H9 (cell line): ENCODE measurements at regions not wholly inside any gene's neighbourhood (a gene's known extent, or its start where the extent isn't known, plus 50 kb on each side); places are given as distances from the start of the nearest gene placed in this dataset.

Experiments
- DNase-seq: peaks from one replicate; pipeline ENCODE4 v3.0.0-alpha.2; 2017
- H2AFZ ChIP-seq: one replicate; pipeline ENCODE4 v1.6.1; 2013; ENCODE audit warnings: mild to moderate bottlenecking, low read length, control low read depth, moderate library complexity
- H2AK5ac ChIP-seq: 2 replicates; pipeline ENCODE4 v1.6.1; 2013; ENCODE audit warnings: low read length, control low read depth, mixed read lengths; ENCODE audit not compliant: insufficient read length
- H2BK120ac ChIP-seq: one replicate; pipeline ENCODE4 v1.6.1; 2013; ENCODE audit warnings: low read depth, mild to moderate bottlenecking, low read length, control low read depth, inconsistent platforms; ENCODE audit not compliant: poor library complexity, severe bottlenecking
- H2BK12ac ChIP-seq: 2 replicates; pipeline ENCODE4 v1.6.1; 2013; ENCODE audit warnings: low read length, control low read depth, mixed read lengths, low read depth; ENCODE audit not compliant: insufficient read length
- H2BK15ac ChIP-seq: 2 replicates; pipeline ENCODE4 v1.6.1; 2013; ENCODE audit warnings: low read depth, low read length, control low read depth
- H2BK20ac ChIP-seq: one replicate; pipeline ENCODE4 v1.6.1; 2013; ENCODE audit warnings: low read depth, mild to moderate bottlenecking, low read length, control low read depth, inconsistent platforms; ENCODE audit not compliant: poor library complexity, severe bottlenecking
- H2BK5ac ChIP-seq: 2 replicates; pipeline ENCODE4 v1.6.1; 2013; ENCODE audit warnings: low read length, control low read depth, mixed read lengths; ENCODE audit not compliant: insufficient read length
- H3K14ac ChIP-seq: 2 replicates; pipeline ENCODE4 v1.6.1; 2013; ENCODE audit warnings: low read length, control low read depth; ENCODE audit not compliant: insufficient read depth
- H3K18ac ChIP-seq: 2 replicates; pipeline ENCODE4 v1.6.1; 2013; ENCODE audit warnings: low read depth, mild to moderate bottlenecking, mixed read lengths, low read length, control low read depth; ENCODE audit not compliant: insufficient read length
- H3K23ac ChIP-seq: 2 replicates; pipeline ENCODE4 v1.6.1; 2013; ENCODE audit warnings: low read length, control low read depth, mixed read lengths, low read depth; ENCODE audit not compliant: insufficient read length
- H3K23me2 ChIP-seq: 2 replicates; pipeline ENCODE4 v1.6.1; 2013; ENCODE audit warnings: low read depth, mild to moderate bottlenecking, mixed read lengths, low read length, control low read depth; ENCODE audit not compliant: insufficient read length, poor library complexity, severe bottlenecking
- H3K27ac ChIP-seq: 2 replicates; pipeline ENCODE4 v1.5.1; 2013; ENCODE audit warnings: low read length, control low read depth, mixed read lengths, low read depth; ENCODE audit not compliant: insufficient read length
- H3K27me3 ChIP-seq: 2 replicates; pipeline ENCODE4 v1.6.1; 2013; ENCODE audit warnings: low read length, control low read depth, inconsistent platforms; ENCODE audit not compliant: insufficient read depth
- H3K4ac ChIP-seq: 2 replicates; pipeline ENCODE4 v1.6.1; 2013; ENCODE audit warnings: low read depth, mild to moderate bottlenecking, control low read depth, inconsistent platforms, low read length, moderate library complexity
- H3K4me1 ChIP-seq: 2 replicates; pipeline ENCODE4 v1.6.1; 2013; ENCODE audit warnings: low read length, control low read depth, inconsistent platforms; ENCODE audit not compliant: insufficient read depth
- H3K4me2 ChIP-seq: 2 replicates; pipeline ENCODE4 v1.6.1; 2013; ENCODE audit warnings: low read length, control low read depth, mixed read lengths; ENCODE audit not compliant: insufficient read length, insufficient read depth
- H3K56ac ChIP-seq: 2 replicates; pipeline ENCODE4 v1.6.1; 2013; ENCODE audit warnings: low read depth, mild to moderate bottlenecking, mixed read lengths, low read length, control low read depth; ENCODE audit not compliant: insufficient read length
- H3K79me1 ChIP-seq: 2 replicates; pipeline ENCODE4 v1.6.1; 2013; ENCODE audit warnings: low read depth, mild to moderate bottlenecking, moderate library complexity, low read length, control low read depth, inconsistent platforms; ENCODE audit not compliant: insufficient read depth, poor library complexity, severe bottlenecking
- H3K79me2 ChIP-seq: 2 replicates; pipeline ENCODE4 v1.6.1; 2013; ENCODE audit warnings: low read length, control low read depth, inconsistent platforms; ENCODE audit not compliant: insufficient read depth
- H3K9ac ChIP-seq: 2 replicates; pipeline ENCODE4 v1.6.1; 2013; ENCODE audit warnings: low read length, control low read depth, mixed read lengths; ENCODE audit not compliant: insufficient read length; ENCODE audit errors: extremely low read depth
- H3K9me3 ChIP-seq: one replicate; pipeline ENCODE4 v1.6.1; 2013; ENCODE audit warnings: low read depth, low read length, inconsistent platforms; ENCODE audit not compliant: control insufficient read depth
- H3T11ph ChIP-seq: one replicate; pipeline ENCODE4 v1.6.1; 2013; ENCODE audit warnings: mild to moderate bottlenecking, low read length, control low read depth, inconsistent platforms
- H4K20me1 ChIP-seq: one replicate; pipeline ENCODE4 v1.6.1; 2013; ENCODE audit not compliant: control insufficient read depth, insufficient read length, insufficient read depth
- H4K5ac ChIP-seq: 2 replicates; pipeline ENCODE4 v1.6.1; 2013; ENCODE audit warnings: low read depth, mild to moderate bottlenecking, mixed read lengths, low read length, control low read depth; ENCODE audit not compliant: insufficient read length
- H4K8ac ChIP-seq: replicated peaks from 2 replicates; pipeline ENCODE4 v1.6.1; 2013; ENCODE audit warnings: low read length, control low read depth, mixed read lengths, low read depth; ENCODE audit not compliant: insufficient read length
- H4K91ac ChIP-seq: 2 replicates; pipeline ENCODE4 v1.6.1; 2013; ENCODE audit warnings: low read depth, mild to moderate bottlenecking, moderate library complexity, mixed read lengths, low read length, control low read depth; ENCODE audit not compliant: insufficient read length
- H3K27ac Mint-ChIP-seq, 3 experiments: 2 replicates in 2 of 3; 3 replicates in 1 of 3; pipeline ENCODE4 v1.8.0; 2020 to 2021; ENCODE audit warnings: mixed read lengths in 3 of 3, mild to moderate bottlenecking in 1 of 3, moderate library complexity in 1 of 3
- H3K27me3 Mint-ChIP-seq: 2 replicates; pipeline ENCODE4 v1.8.0; 2021; ENCODE audit warnings: low read depth, mild to moderate bottlenecking, moderate library complexity, mixed read lengths
- H3K36me3 Mint-ChIP-seq, 3 experiments: 2 replicates in 2 of 3; 3 replicates in 1 of 3; pipeline ENCODE4 v1.8.0; 2020 to 2021; ENCODE audit warnings: low read depth in 3 of 3, mixed read lengths in 3 of 3; ENCODE audit not compliant: insufficient read depth in 1 of 3
- H3K4me1 Mint-ChIP-seq, 2 experiments: 2 replicates each; pipeline ENCODE4 v1.8.0; 2020; ENCODE audit warnings: mixed read lengths in 2 of 2
- H3K4me3 Mint-ChIP-seq, 2 experiments: 2 replicates in 1 of 2; 3 replicates in 1 of 2; pipeline ENCODE4 v1.8.0; 2020 to 2021; ENCODE audit warnings: mild to moderate bottlenecking in 2 of 2, mixed read lengths in 2 of 2, moderate library complexity in 1 of 2
- H3K9me3 Mint-ChIP-seq, 2 experiments: 2 replicates in 1 of 2; 3 replicates in 1 of 2; pipeline ENCODE4 v1.8.0; 2020; ENCODE audit warnings: mild to moderate bottlenecking in 2 of 2, mixed read lengths in 2 of 2, moderate library complexity in 1 of 2
- CTCF ChIP-seq: fragments of 200-600 bp; sonication (generic); conservative IDR thresholded peaks from 3 replicates; pipeline ENCODE4 v1.8.0; 2021; ENCODE audit warnings: antibody characterized with exemption, mild to moderate bottlenecking

GRCh38 chr7:81468526-81468925 is 301.3 kb downstream of the HGF start:
- H3K79me1 ChIP-seq: no peaks in the 10 kb centered on the region
- no peak for TF ChIP-seq CTCF
- no peak overlapping the region for H2BK12ac ChIP-seq
- H2AFZ ChIP-seq: no peak overlapping the region
- no peak overlapping the region for H2BK5ac ChIP-seq
- H3K23me2 ChIP-seq: no peaks in the 10 kb centered on the region
- H2BK120ac ChIP-seq: no peak overlapping the region
- H3T11ph ChIP-seq: no peak overlapping the region
- H3K4ac ChIP-seq: no peak overlapping the region
- H3K9ac ChIP-seq: no peak overlapping the region
- H3K14ac ChIP-seq: no peak overlapping the region
- no peak overlapping the region for H3K56ac ChIP-seq
- Mint-ChIP-seq H3K4me3 (no peak overlapping the region), H3K9me3 (no peaks in the 10 kb centered on the region; a peak in 1 of 5 replicates), H3K27me3 (no peaks in the 10 kb centered on the region), H3K27ac (no peak overlapping the region), H3K36me3 (no peaks in the 10 kb centered on the region), H3K4me1 (peaks cover 0 to 7% of the 10 kb centered on the region in 2 experiments; a peak in 3 of 4 replicates)
- H3K4me2 ChIP-seq: no peak overlapping the region
- H4K20me1 ChIP-seq: no peaks in the 10 kb centered on the region
- no peak overlapping the region for H3K23ac ChIP-seq
- no peak for DNase-seq
- no peaks in the 10 kb centered on the region for H3K27me3 ChIP-seq
- H4K8ac ChIP-seq: no peak overlapping the region
- H2BK15ac ChIP-seq: no peak overlapping the region
- H3K4me1 ChIP-seq: no peaks in the 10 kb centered on the region
- no peak overlapping the region for H2BK20ac ChIP-seq
- H4K91ac ChIP-seq: no peak overlapping the region
- no peak overlapping the region for H4K5ac ChIP-seq
- H3K18ac ChIP-seq: no peak overlapping the region
- no peaks in the 10 kb centered on the region for H3K79me2 ChIP-seq
- H3K9me3 ChIP-seq: no peaks in the 10 kb centered on the region
- H3K27ac ChIP-seq: no peak overlapping the region
- no peak overlapping the region for H2AK5ac ChIP-seq
